ENCODE measurements at regions not wholly inside any gene's neighbourhood (a gene's known extent, or its start where the extent isn't known, plus 50 kb on each side); places are given as distances from the start of the nearest gene placed in this dataset.

- Histone ChIP-seq H3K9me3 (replicated peaks; ENCODE audit: control insufficient read depth, insufficient read depth, low read length) (no peaks in the 10 kb centered on the region), H3K27ac (ENCODE audit: control insufficient read depth, insufficient read depth) (no peak overlapping the region), H4K20me1 (ENCODE audit: control insufficient read depth, insufficient read depth) (no peaks in the 10 kb centered on the region), H3K4me1 (ENCODE audit: control insufficient read depth, insufficient read depth, low read length) (no peaks in the 10 kb centered on the region), H2AFZ (ENCODE audit: control insufficient read depth, low read depth, low read length) (no peak overlapping the region), H3K4me3 (no peak overlapping the region), H3K9ac (ENCODE audit: control insufficient read depth, insufficient read depth, low read length) (no peak overlapping the region), H3K36me3 (ENCODE audit: control insufficient read depth in 2 of 2, insufficient read depth in 2 of 2, low read length in 1 of 2) (no peaks in the 10 kb centered on the region), H3K4me2 (ENCODE audit: control insufficient read depth, insufficient read depth) (no peak overlapping the region), H3K27me3 (replicated peaks in 1 of 2; ENCODE audit: control insufficient read depth in 2 of 2, insufficient read depth in 2 of 2, low read length in 1 of 2) (no peaks in the 10 kb centered on the region), H3K79me2 (ENCODE audit: control insufficient read depth, insufficient read depth, low read length) (no peaks in the 10 kb centered on the region)
- POLR2A ChIA-PET = no interaction called here
- no peak for ATAC-seq
- in situ Hi-C loops (cut with MboI) = no loop called here
- DNase-seq (ENCODE audit: low read depth, low spot score) = no peak
- BruUV-seq (replicated peaks) = no TSS peak
- no peak for FAIRE-seq
- intact Hi-C loops (cut with micrococcal nuclease; ENCODE audit: unreplicated experiment) = no loop called here
- RAD21 ChIA-PET (ENCODE audit: unreplicated experiment) = no interaction called here
- TF ChIP-seq CBX5 (IDR thresholded peaks at IDR 0.05; ENCODE audit: low read depth) (no peak), PML (IDR thresholded peaks at IDR 0.05; ENCODE audit: low read length) (no peak), TBL1XR1 (IDR thresholded peaks at IDR 0.05; ENCODE audit: low read depth, low read length) (no peak), SIX5 (IDR thresholded peaks at IDR 0.05; ENCODE audit: low read depth, low read length, severe bottlenecking) (no peak)
- CTCF ChIA-PET = no interaction called here
- SMC1A ChIA-PET (ENCODE audit: uncharacterized antibody, unreplicated experiment) = interaction anchor here (0.6 kb wide), 1 partner anchor 89 kb away, joined by 3 read pairs; no protein-coding TSS in a partner anchor
These were observed 1268.8 kb downstream of the EPHA7 start for GRCh38 chr6:92150553-92150952.

GRCh38 chr6:92147246-92147645, 1272.1 kb downstream of the EPHA7 start:
- Histone ChIP-seq H3K9me3 (replicated peaks; ENCODE audit: control insufficient read depth, insufficient read depth, low read length) (no peaks in the 10 kb centered on the region), H3K4me1 (ENCODE audit: control insufficient read depth, insufficient read depth, low read length) (no peaks in the 10 kb centered on the region), H3K4me3 (no peak overlapping the region), H3K36me3 (ENCODE audit: control insufficient read depth in 2 of 2, insufficient read depth in 2 of 2, low read length in 1 of 2) (no peaks in the 10 kb centered on the region), H3K79me2 (ENCODE audit: control insufficient read depth, insufficient read depth, low read length) (no peaks in the 10 kb centered on the region), H4K20me1 (ENCODE audit: control insufficient read depth, insufficient read depth) (no peaks in the 10 kb centered on the region), H3K4me2 (ENCODE audit: control insufficient read depth, insufficient read depth) (no peak overlapping the region), H3K9ac (ENCODE audit: control insufficient read depth, insufficient read depth, low read length) (no peak overlapping the region), H2AFZ (ENCODE audit: control insufficient read depth, low read depth, low read length) (no peak overlapping the region), H3K27ac (ENCODE audit: control insufficient read depth, insufficient read depth) (no peak overlapping the region), H3K27me3 (replicated peaks in 1 of 2; ENCODE audit: control insufficient read depth in 2 of 2, insufficient read depth in 2 of 2, low read length in 1 of 2) (no peaks in the 10 kb centered on the region)
- in situ Hi-C loops (cut with MboI) = no loop called here
- RAD21 ChIA-PET (ENCODE audit: unreplicated experiment) = no interaction called here
- FAIRE-seq (no peak), DNase-seq (ENCODE audit: low read depth, low spot score) (no peak), ATAC-seq (no peak)
- no TSS peak for BruUV-seq (replicated peaks)
- intact Hi-C loops (cut with micrococcal nuclease; ENCODE audit: unreplicated experiment) = no loop called here
- 4% methylated on average over 1 of the region's 1 CpG for WGBS (ENCODE audit: insufficient coverage, insufficient replicate concordance, low lambda C conversion rate, missing lambda C conversion rate)
- SMC1A ChIA-PET (ENCODE audit: uncharacterized antibody, unreplicated experiment) = interaction anchor here (0.6 to 2.4 kb wide), 2 partner anchors 20 to 215 kb away, joined by 3 to 7 read pairs; no protein-coding TSS in a partner anchor
- CTCF ChIA-PET = interaction anchor here (1.0 kb wide), 1 partner anchor 9 kb away, joined by 3 read pairs; no protein-coding TSS in a partner anchor
- POLR2A ChIA-PET = no interaction called here
- TF ChIP-seq FOXM1 (IDR thresholded peaks at IDR 0.05; ENCODE audit: low read depth, low read length) (no peak), SMAD5 (IDR thresholded peaks at IDR 0.05; ENCODE audit: low read depth) (no peak), CEBPB (IDR thresholded peaks at IDR 0.05; ENCODE audit: borderline replicate concordance in 1 of 2, low read depth in 2 of 2, low read length in 2 of 2) (no peak), RAD51 (IDR thresholded peaks at IDR 0.05) (no peak), NR2F1 (conservative IDR thresholded peaks at IDR 0.05) (no peak), SUZ12 (IDR thresholded peaks at IDR 0.05; ENCODE audit: unreplicated experiment) (no peak), ATF7 (IDR thresholded peaks at IDR 0.05; ENCODE audit: low read depth) (no peak), NBN (IDR thresholded peaks at IDR 0.05) (no peak), CHD2 (IDR thresholded peaks at IDR 0.05; ENCODE audit: borderline replicate concordance, low read depth, low read length) (no peak), CHD4 (IDR thresholded peaks at IDR 0.05) (no peak), RFX5 (IDR thresholded peaks at IDR 0.05; ENCODE audit: low read depth, low read length) (no peak), TCF3 (IDR thresholded peaks at IDR 0.05; ENCODE audit: borderline replicate concordance, insufficient read depth, low read depth, low read length) (no peak), NFYB (IDR thresholded peaks at IDR 0.05; ENCODE audit: insufficient read depth, low read depth, low read length) (no peak)
- TF ChIP-seq, protein P1, sequence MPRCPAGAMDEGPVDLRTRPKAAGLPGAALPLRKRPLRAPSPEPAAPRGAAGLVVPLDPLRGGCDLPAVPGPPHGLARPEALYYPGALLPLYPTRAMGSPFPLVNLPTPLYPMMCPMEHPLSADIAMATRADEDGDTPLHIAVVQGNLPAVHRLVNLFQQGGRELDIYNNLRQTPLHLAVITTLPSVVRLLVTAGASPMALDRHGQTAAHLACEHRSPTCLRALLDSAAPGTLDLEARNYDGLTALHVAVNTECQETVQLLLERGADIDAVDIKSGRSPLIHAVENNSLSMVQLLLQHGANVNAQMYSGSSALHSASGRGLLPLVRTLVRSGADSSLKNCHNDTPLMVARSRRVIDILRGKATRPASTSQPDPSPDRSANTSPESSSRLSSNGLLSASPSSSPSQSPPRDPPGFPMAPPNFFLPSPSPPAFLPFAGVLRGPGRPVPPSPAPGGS (IDR thresholded peaks at IDR 0.05; ENCODE audit: borderline replicate concordance, insufficient read depth, low read depth, low read length, poor library complexity, severe bottlenecking) = no peak
- TF ChIP-seq, protein P2, sequence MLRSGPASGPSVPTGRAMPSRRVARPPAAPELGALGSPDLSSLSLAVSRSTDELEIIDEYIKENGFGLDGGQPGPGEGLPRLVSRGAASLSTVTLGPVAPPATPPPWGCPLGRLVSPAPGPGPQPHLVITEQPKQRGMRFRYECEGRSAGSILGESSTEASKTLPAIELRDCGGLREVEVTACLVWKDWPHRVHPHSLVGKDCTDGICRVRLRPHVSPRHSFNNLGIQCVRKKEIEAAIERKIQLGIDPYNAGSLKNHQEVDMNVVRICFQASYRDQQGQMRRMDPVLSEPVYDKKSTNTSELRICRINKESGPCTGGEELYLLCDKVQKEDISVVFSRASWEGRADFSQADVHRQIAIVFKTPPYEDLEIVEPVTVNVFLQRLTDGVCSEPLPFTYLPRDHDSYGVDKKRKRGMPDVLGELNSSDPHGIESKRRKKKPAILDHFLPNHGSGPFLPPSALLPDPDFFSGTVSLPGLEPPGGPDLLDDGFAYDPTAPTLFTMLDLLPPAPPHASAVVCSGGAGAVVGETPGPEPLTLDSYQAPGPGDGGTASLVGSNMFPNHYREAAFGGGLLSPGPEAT (IDR thresholded peaks at IDR 0.05; ENCODE audit: low read depth) = no peak

All from GM12878 (cell line).